ENCODE measurements at regions not wholly inside any gene's neighbourhood (a gene's known extent, or its start where the extent isn't known, plus 50 kb on each side); places are given as distances from the start of the nearest gene placed in this dataset.

DNA sequence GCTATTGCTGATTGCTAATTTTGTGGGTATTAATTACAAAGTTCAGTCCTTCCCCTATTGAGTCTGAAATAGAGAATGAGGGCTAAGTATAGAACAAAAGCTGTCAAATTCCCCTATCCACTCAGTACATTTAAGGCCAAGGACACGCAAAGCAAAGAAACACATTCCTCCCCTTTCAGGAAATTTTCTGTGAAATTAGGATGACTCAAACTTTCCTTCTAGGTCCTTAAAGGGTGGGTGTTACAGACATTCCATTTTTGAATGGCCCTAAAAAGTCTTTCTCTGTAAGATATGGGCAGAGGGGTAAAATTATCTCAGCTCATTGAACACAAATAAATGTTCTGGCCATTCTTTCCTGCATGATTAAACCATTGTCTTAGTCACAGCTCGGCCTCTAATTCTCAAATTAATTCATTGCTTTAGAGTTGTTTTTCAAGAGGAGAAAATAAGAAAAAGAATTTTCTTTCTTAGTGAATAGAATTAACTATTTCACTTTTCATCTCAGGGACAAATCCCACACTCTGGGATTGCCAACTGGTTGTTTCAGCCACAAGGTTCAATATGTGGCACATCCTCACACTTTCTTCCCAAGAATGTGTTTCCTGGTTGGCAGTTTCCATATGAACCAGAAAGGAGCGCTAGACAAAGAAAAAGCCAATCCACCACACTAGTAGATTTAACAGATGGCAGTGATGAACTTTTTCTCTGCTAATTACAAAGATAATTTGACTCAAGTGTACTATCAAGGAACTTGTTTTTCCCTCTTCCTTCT is 424.1 kb downstream of the ZNF385D start:
- H3K4me3 ChIP-seq (ENCODE audit: low read depth, low read length), result no peak overlapping the region
- TF ChIP-seq, protein P1, sequence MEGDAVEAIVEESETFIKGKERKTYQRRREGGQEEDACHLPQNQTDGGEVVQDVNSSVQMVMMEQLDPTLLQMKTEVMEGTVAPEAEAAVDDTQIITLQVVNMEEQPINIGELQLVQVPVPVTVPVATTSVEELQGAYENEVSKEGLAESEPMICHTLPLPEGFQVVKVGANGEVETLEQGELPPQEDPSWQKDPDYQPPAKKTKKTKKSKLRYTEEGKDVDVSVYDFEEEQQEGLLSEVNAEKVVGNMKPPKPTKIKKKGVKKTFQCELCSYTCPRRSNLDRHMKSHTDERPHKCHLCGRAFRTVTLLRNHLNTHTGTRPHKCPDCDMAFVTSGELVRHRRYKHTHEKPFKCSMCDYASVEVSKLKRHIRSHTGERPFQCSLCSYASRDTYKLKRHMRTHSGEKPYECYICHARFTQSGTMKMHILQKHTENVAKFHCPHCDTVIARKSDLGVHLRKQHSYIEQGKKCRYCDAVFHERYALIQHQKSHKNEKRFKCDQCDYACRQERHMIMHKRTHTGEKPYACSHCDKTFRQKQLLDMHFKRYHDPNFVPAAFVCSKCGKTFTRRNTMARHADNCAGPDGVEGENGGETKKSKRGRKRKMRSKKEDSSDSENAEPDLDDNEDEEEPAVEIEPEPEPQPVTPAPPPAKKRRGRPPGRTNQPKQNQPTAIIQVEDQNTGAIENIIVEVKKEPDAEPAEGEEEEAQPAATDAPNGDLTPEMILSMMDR (IDR thresholded peaks at IDR 0.05; ENCODE audit: borderline replicate concordance, insufficient read depth, low read depth, low read length), result no peak

DNA sequence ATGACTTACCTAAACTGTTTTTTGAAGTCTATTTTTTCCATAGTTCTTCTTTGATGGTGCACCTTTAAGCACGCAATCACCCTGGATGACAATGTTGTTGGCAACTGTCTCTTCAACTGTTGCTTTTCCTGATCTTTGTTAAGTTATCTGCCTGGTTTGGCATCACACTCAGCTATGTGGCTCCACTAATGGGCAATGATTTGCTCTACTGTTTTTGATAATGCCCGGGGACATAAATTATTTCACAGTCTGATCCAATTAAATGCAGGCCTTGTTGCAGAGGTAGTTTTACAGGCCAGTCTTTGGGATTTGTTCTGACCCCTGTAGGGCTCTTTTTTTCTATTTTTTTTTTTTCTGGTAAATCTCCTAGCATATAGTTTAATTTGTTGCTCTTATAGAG is 436.3 kb downstream of the ZNF385D start:
- no peak overlapping the region for H3K4me3 ChIP-seq (ENCODE audit: low read depth, low read length)
- TF ChIP-seq, protein P1 (IDR thresholded peaks at IDR 0.05; ENCODE audit: borderline replicate concordance, insufficient read depth, low read depth, low read length), result no peak

DNA sequence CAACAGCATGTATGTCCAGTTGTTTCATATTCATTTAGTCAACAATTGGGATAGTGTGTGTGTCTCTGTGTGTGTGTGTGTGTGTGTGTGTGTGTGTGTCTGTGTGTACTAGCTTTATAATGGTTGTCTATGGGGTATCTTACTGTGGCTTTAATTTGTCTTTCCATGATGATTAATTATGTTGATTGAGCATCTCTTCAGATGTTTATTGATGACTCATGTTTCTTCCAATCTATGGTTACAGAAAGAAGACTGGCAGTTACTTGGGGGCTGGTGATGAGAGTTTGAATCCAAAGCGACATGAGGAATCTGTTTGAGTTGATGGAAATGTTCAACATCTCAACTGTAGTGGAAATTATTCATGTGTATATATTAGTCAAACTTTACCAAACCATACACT is 440.1 kb downstream of the ZNF385D start:
- TF ChIP-seq, protein P1 (IDR thresholded peaks at IDR 0.05; ENCODE audit: borderline replicate concordance, insufficient read depth, low read depth, low read length), result no peak
- no peak overlapping the region for H3K4me3 ChIP-seq (ENCODE audit: low read depth, low read length)

DNA sequence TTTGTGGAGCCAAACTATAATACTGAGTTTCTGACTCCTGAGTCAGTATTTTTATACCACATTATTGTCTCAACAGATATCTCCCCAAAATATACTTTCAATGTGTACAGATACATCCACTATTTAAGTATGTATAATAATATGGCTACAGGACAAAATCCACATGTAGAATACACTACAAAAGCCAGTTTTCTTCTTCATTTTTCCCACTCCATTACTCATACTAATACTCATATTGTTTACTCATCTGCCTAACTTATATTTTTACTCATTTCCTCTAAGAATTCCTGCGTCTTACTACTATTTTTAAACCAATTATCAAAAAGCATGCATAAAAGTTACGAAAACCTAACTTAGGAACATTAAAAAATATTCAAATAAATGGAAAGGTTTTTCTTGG is 440.8 kb downstream of the ZNF385D start:
- TF ChIP-seq, protein P1 (IDR thresholded peaks at IDR 0.05; ENCODE audit: borderline replicate concordance, insufficient read depth, low read depth, low read length), result no peak

DNA sequence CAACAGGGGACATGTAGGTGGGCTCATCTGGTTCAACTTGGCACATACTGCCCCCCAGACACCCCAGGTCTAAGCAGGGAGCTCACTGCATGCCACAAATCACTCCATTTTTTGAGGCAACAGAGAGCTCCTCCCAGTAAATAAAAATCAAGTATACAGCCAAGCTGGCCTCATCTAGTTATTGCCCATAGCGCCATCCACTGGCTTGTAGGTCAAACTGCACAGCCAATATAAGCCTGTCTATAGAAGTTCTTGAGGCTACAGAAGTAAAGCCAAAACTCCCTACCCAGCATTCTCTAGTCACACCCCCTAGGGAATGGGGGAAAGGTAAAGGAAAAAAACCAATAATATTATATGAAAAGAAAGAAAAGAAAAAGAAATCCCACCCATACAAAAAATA is 453.7 kb downstream of the ZNF385D start:
- TF ChIP-seq, protein P1 (IDR thresholded peaks at IDR 0.05; ENCODE audit: borderline replicate concordance, insufficient read depth, low read depth, low read length), result no peak
- no peak overlapping the region for H3K4me3 ChIP-seq (ENCODE audit: low read depth, low read length)

More for the DNA sequence above, 440.8 kb downstream of the ZNF385D start:
- no peak overlapping the region for H3K4me3 ChIP-seq (ENCODE audit: low read depth, low read length)

DNA sequence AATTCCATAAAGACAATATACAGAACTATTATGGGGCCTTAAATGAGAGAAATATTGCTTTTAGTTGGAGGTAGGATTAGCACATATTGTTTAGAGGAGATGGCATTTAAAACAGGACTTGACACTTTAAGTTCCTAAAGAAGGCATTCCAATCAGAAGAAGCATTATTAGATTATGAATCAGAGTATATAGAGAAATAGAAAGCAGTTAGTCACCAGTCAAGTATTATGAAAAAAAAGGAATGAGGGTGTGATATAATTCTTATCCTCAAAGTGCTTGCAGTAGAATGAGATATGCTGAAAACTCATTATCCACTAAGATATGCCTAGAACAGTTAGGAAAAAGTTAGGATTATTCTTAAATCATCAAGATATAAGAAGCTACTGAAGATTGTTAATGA is 456.2 kb downstream of the ZNF385D start:
- TF ChIP-seq, protein P1 (IDR thresholded peaks at IDR 0.05; ENCODE audit: borderline replicate concordance, insufficient read depth, low read depth, low read length), result no peak
- H3K4me3 ChIP-seq (ENCODE audit: low read depth, low read length), result no peak overlapping the region

DNA sequence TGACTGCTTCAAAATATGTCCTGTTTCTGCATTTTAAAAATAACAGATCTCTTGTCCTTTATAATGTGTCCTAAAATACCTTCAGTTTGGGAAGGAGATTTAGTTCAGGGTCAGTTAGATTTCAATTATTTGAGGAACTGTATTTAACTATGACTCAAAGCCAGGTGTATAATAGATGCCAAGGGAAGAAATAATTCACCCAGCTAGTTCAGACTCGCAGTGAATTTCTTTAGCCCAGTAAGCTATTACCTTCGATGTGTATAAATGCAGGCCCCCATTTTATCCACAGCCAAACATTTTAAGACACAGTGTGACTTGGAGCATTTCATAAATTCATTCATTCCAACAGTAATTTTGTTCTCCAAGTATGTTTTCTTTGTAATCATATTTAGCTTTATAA is 458.0 kb downstream of the ZNF385D start:
- TF ChIP-seq, protein P1 (IDR thresholded peaks at IDR 0.05; ENCODE audit: borderline replicate concordance, insufficient read depth, low read depth, low read length), result no peak
- H3K4me3 ChIP-seq (ENCODE audit: low read depth, low read length), result no peak overlapping the region

Data from GM12875 (cell line).